HepG2 (cell line): ENCODE measurements at regions not wholly inside any gene's neighbourhood (a gene's known extent, or its start where the extent isn't known, plus 50 kb on each side); places are given as distances from the start of the nearest gene placed in this dataset.

Experiments
- ATAC-seq: fragments of 200-7000 bp; cut with Tn5 transposase; 3 replicates; pipeline ENCODE4 v1.9.1; 2020; ENCODE audit warnings: mild to moderate bottlenecking, moderate library complexity
- BruUV-seq: library from RNA; stranded (reverse); fragments of 400-500 nt; replicated peaks from 2 replicates; lab custom pipeline; 2021; lab: Mats Ljungman, UMichigan
- CTCF ChIA-PET: fragments of 300-600 bp; formaldehyde crosslinking; extraction: SDS; loops from one replicate; lab custom pipeline; 2021; ENCODE audit warnings: low total read pairs, inconsistent platforms, low intra/inter-chr PET ratio; lab: Yijun Ruan, JAX
- POLR2A ChIA-PET: fragments of 350-600 bp; sonication (Branson Sonifier 250); formaldehyde crosslinking; loops from one replicate; lab custom pipeline; 2020; ENCODE audit warnings: antibody characterized with exemption, inconsistent platforms; lab: Yijun Ruan, JAX
- DNase-seq: peaks from one replicate; pipeline ENCODE4 v3.0.0-alpha.2; 2015; ENCODE audit warnings: low spot score
- FAIRE-seq: peaks from 3 replicates; lab custom pipeline; 2011; peaks lifted over from hg19 to GRCh38; lab: Jason Lieb, UNC
- H2AFZ ChIP-seq: one replicate; pipeline ENCODE4 v1.6.1; 2011; ENCODE audit warnings: low read length, inconsistent platforms
- H3K27ac ChIP-seq: fragments of 300-600 bp; 3 replicates; pipeline ENCODE4 v1.8.0; 2011; ENCODE audit warnings: mixed run types, mild to moderate bottlenecking, mixed read lengths, low read length, inconsistent platforms; ENCODE audit not compliant: insufficient read depth; ENCODE audit errors: extremely low read length
- H3K27me3 ChIP-seq, 2 experiments: fragments of 200-600 bp in 1 of 2; 2 replicates in 1 of 2; 3 replicates in 1 of 2; pipeline versions ENCODE4 v1.6.0 to v1.8.0; 2011; ENCODE audit warnings: low read length in 2 of 2, mild to moderate bottlenecking in 2 of 2, moderate library complexity in 2 of 2, inconsistent platforms in 1 of 2; ENCODE audit not compliant: insufficient read depth in 2 of 2, control insufficient read depth in 1 of 2
- H3K36me3 ChIP-seq, 2 experiments: fragments of 200-600 bp in 1 of 2; replicated peaks in 1 of 2; 2 replicates in 1 of 2; 3 replicates in 1 of 2; pipeline versions ENCODE4 v1.5.1 to v1.8.0; 2011; ENCODE audit warnings: low read length in 2 of 2, inconsistent platforms in 1 of 2; ENCODE audit not compliant: insufficient read depth in 2 of 2, control insufficient read depth in 1 of 2
- H3K4me1 ChIP-seq: 2 replicates; pipeline ENCODE4 v1.5.1; 2012; ENCODE audit warnings: low read length, inconsistent platforms; ENCODE audit not compliant: insufficient read depth
- H3K4me2 ChIP-seq: 2 replicates; pipeline ENCODE4 v1.6.0; 2011; ENCODE audit warnings: low read depth, low read length, inconsistent platforms
- H3K4me3 ChIP-seq, 3 experiments: fragments of 200-600 bp in 1 of 3; sonication (generic), shearing (Covaris generic) in 1 of 3; replicated peaks in 1 of 3; 2 replicates each; pipeline ENCODE4 v1.5.1; 2011 to 2016; ENCODE audit warnings: low read length in 3 of 3, inconsistent platforms in 2 of 3, low read depth in 2 of 3, mild to moderate bottlenecking in 2 of 3, control low read depth in 1 of 3, mixed read lengths in 1 of 3; ENCODE audit not compliant: insufficient read depth in 1 of 3
- H3K79me2 ChIP-seq: one replicate; pipeline ENCODE4 v1.6.1; 2011; ENCODE audit warnings: low read length, inconsistent platforms; ENCODE audit not compliant: insufficient read depth
- H3K9ac ChIP-seq: 2 replicates; pipeline ENCODE4 v1.6.0; 2011; ENCODE audit warnings: mild to moderate bottlenecking, low read depth, low read length, inconsistent platforms; ENCODE audit not compliant: insufficient read depth
- H3K9me3 ChIP-seq: 2 replicates; pipeline ENCODE4 v1.5.1; 2012; ENCODE audit warnings: mild to moderate bottlenecking, low read length
- H4K20me1 ChIP-seq: 2 replicates; pipeline ENCODE4 v1.6.0; 2011; ENCODE audit warnings: inconsistent platforms, mild to moderate bottlenecking, low read length, moderate library complexity; ENCODE audit not compliant: insufficient read depth
- ETV6 ChIP-seq: sonication (generic); formaldehyde crosslinking; conservative IDR thresholded peaks from 2 replicates; pipeline ENCODE4 v1.4.0; 2020; ENCODE audit warnings: missing genetic modification reagents
- KDM1A ChIP-seq: IDR thresholded peaks from 2 replicates; pipeline ENCODE4 v1.6.1; 2016; ENCODE audit warnings: missing compliant biosample characterization
- KDM2A ChIP-seq: sonication (generic); formaldehyde crosslinking; IDR thresholded peaks from 2 replicates; pipeline ENCODE4 v1.4.0; 2020; ENCODE audit warnings: low read depth, missing genetic modification reagents, borderline replicate concordance
- MAX ChIP-seq: IDR thresholded peaks from 2 replicates; pipeline ENCODE4 v1.6.1; 2012; ENCODE audit warnings: inconsistent platforms
- MXD3 ChIP-seq: IDR thresholded peaks from 2 replicates; pipeline ENCODE4 v1.6.1; 2016; ENCODE audit warnings: mild to moderate bottlenecking, missing biosample characterization, missing genetic modification reagents
- ZNF235 ChIP-seq: sonication (generic); formaldehyde crosslinking; IDR thresholded peaks from 2 replicates; pipeline ENCODE4 v1.8.1; 2023; ENCODE audit warnings: mild to moderate bottlenecking, missing genetic modification reagents, borderline replicate concordance
- ZNF557 ChIP-seq: sonication (generic); formaldehyde crosslinking; IDR thresholded peaks from 2 replicates; pipeline ENCODE4 v1.4.0; 2020; ENCODE audit warnings: missing genetic modification reagents
- WGBS: methylation state at CpG from one replicate; pipeline ENCODE4 v1.1.6; 2017; ENCODE audit warnings: low lambda C conversion rate; 5-methylcytosine and 5-hydroxymethylcytosine counted together
- in situ Hi-C: cut with HindIII; loops from 2 replicates; pipeline ENCODE4 v1.10.0; 2017; ENCODE audit warnings: low pct_unique_long_range_greater_than_20kb; ENCODE audit not compliant: extremely low pct_ligation_motif_present
- intact Hi-C: fragments of 100-400 bp; cut with micrococcal nuclease; formaldehyde crosslinking; loops from one replicate; pipeline ENCODE4 v1.10.0; 2022; ENCODE audit not compliant: unreplicated experiment
- TF ChIP-seq, protein P1 (sequence below), 2 experiments: sonication (generic) in 1 of 2; formaldehyde crosslinking in 1 of 2; IDR thresholded peaks; 2 replicates each; pipeline versions ENCODE4 v1.4.0 to v1.6.1; 2016 to 2020; ENCODE audit warnings: borderline replicate concordance in 1 of 2, low read depth in 1 of 2, mild to moderate bottlenecking in 1 of 2, missing genetic modification reagents in 1 of 2

- TF ChIP-seq ZNF235 (CRISPR knock-in tag) (no peak), ZNF557 (no peak)
- TF ChIP-seq, all 625 proteins: peak for 0
Observed at GRCh38 chr12:126761420-126761819, 1505.5 kb upstream of the TMEM132C start (continued).

- POLR2A ChIA-PET = no interaction called here
- no peak overlapping the region for H3K9ac ChIP-seq
- peaks cover 94% of the 10 kb centered on the region for H3K9me3 ChIP-seq
- H3K4me3 ChIP-seq = no peak overlapping the region
- intact Hi-C loops (no loop called here), in situ Hi-C loops (no loop called here)
- H2AFZ ChIP-seq = no peak overlapping the region
- FAIRE-seq = no peak
- no peaks in the 10 kb centered on the region for H3K4me1 ChIP-seq
- no peaks in the 10 kb centered on the region for H3K36me3 ChIP-seq
- no peaks in the 10 kb centered on the region for H4K20me1 ChIP-seq
- WGBS = 21% methylated on average over 4 of the region's 4 CpGs
- H3K27me3 ChIP-seq = no peaks in the 10 kb centered on the region
- TF ChIP-seq ETV6 = no peak
- TF ChIP-seq, protein P1, sequence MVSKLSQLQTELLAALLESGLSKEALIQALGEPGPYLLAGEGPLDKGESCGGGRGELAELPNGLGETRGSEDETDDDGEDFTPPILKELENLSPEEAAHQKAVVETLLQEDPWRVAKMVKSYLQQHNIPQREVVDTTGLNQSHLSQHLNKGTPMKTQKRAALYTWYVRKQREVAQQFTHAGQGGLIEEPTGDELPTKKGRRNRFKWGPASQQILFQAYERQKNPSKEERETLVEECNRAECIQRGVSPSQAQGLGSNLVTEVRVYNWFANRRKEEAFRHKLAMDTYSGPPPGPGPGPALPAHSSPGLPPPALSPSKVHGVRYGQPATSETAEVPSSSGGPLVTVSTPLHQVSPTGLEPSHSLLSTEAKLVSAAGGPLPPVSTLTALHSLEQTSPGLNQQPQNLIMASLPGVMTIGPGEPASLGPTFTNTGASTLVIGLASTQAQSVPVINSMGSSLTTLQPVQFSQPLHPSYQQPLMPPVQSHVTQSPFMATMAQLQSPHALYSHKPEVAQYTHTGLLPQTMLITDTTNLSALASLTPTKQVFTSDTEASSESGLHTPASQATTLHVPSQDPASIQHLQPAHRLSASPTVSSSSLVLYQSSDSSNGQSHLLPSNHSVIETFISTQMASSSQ (IDR thresholded peaks at IDR 0.05; ENCODE audit: low read depth) = no peak
- TF ChIP-seq, protein P1 (CRISPR knock-in tag; IDR thresholded peaks at IDR 0.05; ENCODE audit: borderline replicate concordance) = no peak
- no peak for TF ChIP-seq MAX
- TF ChIP-seq KDM2A (CRISPR knock-in tag) = no peak
- no peak for TF ChIP-seq KDM1A (CRISPR knock-in tag)
- no peak for TF ChIP-seq MXD3 (CRISPR knock-in tag)
- TF ChIP-seq, all 625 proteins: peak for 0
- no peak overlapping the region for H3K4me2 ChIP-seq
- H3K27ac ChIP-seq = no peak overlapping the region
- CTCF ChIA-PET = no interaction called here
- no peak for ATAC-seq
- DNase-seq = no peak
- no peaks in the 10 kb centered on the region for H3K79me2 ChIP-seq
- BruUV-seq = no TSS peak
Observed at GRCh38 chr12:126762150-126762549, 1504.8 kb upstream of the TMEM132C start.
